ENCODE measurements at regions not wholly inside any gene's neighbourhood (a gene's known extent, or its start where the extent isn't known, plus 50 kb on each side); places are given as distances from the start of the nearest gene placed in this dataset.

- TF ChIP-seq CTCF (tag by site-specific recombination; IDR thresholded peaks at IDR 0.05) (no peak), ZNF114 (tag by site-specific recombination; IDR thresholded peaks at IDR 0.05) (no peak), ZNF488 (tag by site-specific recombination; IDR thresholded peaks at IDR 0.05) (no peak), ZNF792 (tag by site-specific recombination; IDR thresholded peaks at IDR 0.05) (no peak), GFI1B (tag by site-specific recombination; IDR thresholded peaks at IDR 0.05) (no peak), ZNF664 (tag by site-specific recombination; IDR thresholded peaks at IDR 0.05) (no peak)
These were observed 79.6 kb upstream of the KLF4 start for GRCh38 chr9:107569174-107569573.
